ENCODE measurements at regions not wholly inside any gene's neighbourhood (a gene's known extent, or its start where the extent isn't known, plus 50 kb on each side); places are given as distances from the start of the nearest gene placed in this dataset.
A peak's percentile ranks its signal among the peaks of the same experiment; 100 is the strongest.

- H4K20me1 ChIP-seq (ENCODE audit: insufficient read depth, low read length) = no peaks in the 10 kb centered on the region
- H3K9me3 ChIP-seq (ENCODE audit: insufficient read depth, low read length, severe bottlenecking) = no peaks in the 10 kb centered on the region
- H3K79me2 ChIP-seq (ENCODE audit: insufficient read depth, low read length) = no peaks in the 10 kb centered on the region
- H2AFZ ChIP-seq (ENCODE audit: low read depth, low read length) = no peak overlapping the region
- no peak overlapping the region for H3K9ac ChIP-seq (ENCODE audit: low read depth, low read length)
- H3K4me1 ChIP-seq (ENCODE audit: insufficient read depth, low read length) = no peaks in the 10 kb centered on the region
- no peak for ATAC-seq (ENCODE audit: insufficient read depth, low read depth)
- no peak overlapping the region for H3K4me2 ChIP-seq (ENCODE audit: insufficient read depth, low read length)
- no peaks in the 10 kb centered on the region for H3K36me3 ChIP-seq (ENCODE audit: insufficient read depth, low read length)
- no peaks in the 10 kb centered on the region for H3K27me3 ChIP-seq (ENCODE audit: insufficient read depth, low read length, poor library complexity)
- no peak for TF ChIP-seq CTCF (IDR thresholded peaks at IDR 0.05; ENCODE audit: borderline replicate concordance, extremely low read depth, low read length, poor library complexity, severe bottlenecking)
- TF ChIP-seq EZH2 (IDR thresholded peaks at IDR 0.05; ENCODE audit: borderline replicate concordance, low read depth, low read length, severe bottlenecking) = no peak
- H3K27ac ChIP-seq (ENCODE audit: low read length) = no peak overlapping the region
- no peak for DNase-seq
- no peak overlapping the region for H3K4me3 ChIP-seq (ENCODE audit: low read depth in 1 of 2, low read length in 2 of 2)
Observed at GRCh38 chrX:45323387-45323786, 122.7 kb upstream of the DIPK2B start.

GRCh38 chrX:45322820-45323219, 122.1 kb upstream of the DIPK2B start:
- no peak for DNase-seq
- H3K9ac ChIP-seq (ENCODE audit: low read depth, low read length) = no peak overlapping the region

GRCh38 chrX:45322382-45322781, 121.7 kb upstream of the DIPK2B start:
- ATAC-seq (ENCODE audit: insufficient read depth, low read depth) = no peak
- H3K9ac ChIP-seq (ENCODE audit: low read depth, low read length) = no peak overlapping the region
- peak; percentile 7 for DNase-seq
- no peaks in the 10 kb centered on the region for H3K79me2 ChIP-seq (ENCODE audit: insufficient read depth, low read length)
- H3K27me3 ChIP-seq (ENCODE audit: insufficient read depth, low read length, poor library complexity) = no peaks in the 10 kb centered on the region
- H3K4me1 ChIP-seq (ENCODE audit: insufficient read depth, low read length) = no peaks in the 10 kb centered on the region
- no peak overlapping the region for H3K27ac ChIP-seq (ENCODE audit: low read length)
- H4K20me1 ChIP-seq (ENCODE audit: insufficient read depth, low read length) = no peaks in the 10 kb centered on the region
- no peaks in the 10 kb centered on the region for H3K36me3 ChIP-seq (ENCODE audit: insufficient read depth, low read length)
- no peak overlapping the region for H2AFZ ChIP-seq (ENCODE audit: low read depth, low read length)
- H3K4me2 ChIP-seq (ENCODE audit: insufficient read depth, low read length) = no peak overlapping the region
- H3K4me3 ChIP-seq (ENCODE audit: low read depth in 1 of 2, low read length in 2 of 2) = no peak overlapping the region
- no peaks in the 10 kb centered on the region for H3K9me3 ChIP-seq (ENCODE audit: insufficient read depth, low read length, severe bottlenecking)
- TF ChIP-seq EZH2 (IDR thresholded peaks at IDR 0.05; ENCODE audit: borderline replicate concordance, low read depth, low read length, severe bottlenecking) (no peak), CTCF (IDR thresholded peaks at IDR 0.05; ENCODE audit: borderline replicate concordance, extremely low read depth, low read length, poor library complexity, severe bottlenecking) (peak; percentile 47)

More at GRCh38 chrX:45322820-45323219, 122.1 kb upstream of the DIPK2B start:
- no peaks in the 10 kb centered on the region for H4K20me1 ChIP-seq (ENCODE audit: insufficient read depth, low read length)
- H3K36me3 ChIP-seq (ENCODE audit: insufficient read depth, low read length) = no peaks in the 10 kb centered on the region
- H3K4me1 ChIP-seq (ENCODE audit: insufficient read depth, low read length) = no peaks in the 10 kb centered on the region
- H3K79me2 ChIP-seq (ENCODE audit: insufficient read depth, low read length) = no peaks in the 10 kb centered on the region
- H3K4me3 ChIP-seq (ENCODE audit: low read depth in 1 of 2, low read length in 2 of 2) = no peak overlapping the region
- no peak overlapping the region for H3K4me2 ChIP-seq (ENCODE audit: insufficient read depth, low read length)
- ATAC-seq (ENCODE audit: insufficient read depth, low read depth) = no peak
- no peaks in the 10 kb centered on the region for H3K27me3 ChIP-seq (ENCODE audit: insufficient read depth, low read length, poor library complexity)
- no peaks in the 10 kb centered on the region for H3K9me3 ChIP-seq (ENCODE audit: insufficient read depth, low read length, severe bottlenecking)
- no peak overlapping the region for H3K27ac ChIP-seq (ENCODE audit: low read length)
- TF ChIP-seq CTCF (IDR thresholded peaks at IDR 0.05; ENCODE audit: borderline replicate concordance, extremely low read depth, low read length, poor library complexity, severe bottlenecking) (no peak), EZH2 (IDR thresholded peaks at IDR 0.05; ENCODE audit: borderline replicate concordance, low read depth, low read length, severe bottlenecking) (no peak)
- no peak overlapping the region for H2AFZ ChIP-seq (ENCODE audit: low read depth, low read length)

- no peak overlapping the region for H3K27ac ChIP-seq (ENCODE audit: low read length)
- TF ChIP-seq EZH2 (IDR thresholded peaks at IDR 0.05; ENCODE audit: borderline replicate concordance, low read depth, low read length, severe bottlenecking) = no peak
- TF ChIP-seq CTCF (IDR thresholded peaks at IDR 0.05; ENCODE audit: borderline replicate concordance, extremely low read depth, low read length, poor library complexity, severe bottlenecking) = no peak
- no peak overlapping the region for H3K4me3 ChIP-seq (ENCODE audit: low read depth in 1 of 2, low read length in 2 of 2)
- H3K79me2 ChIP-seq (ENCODE audit: insufficient read depth, low read length) = no peaks in the 10 kb centered on the region
- DNase-seq = no peak
- no peak for ATAC-seq (ENCODE audit: insufficient read depth, low read depth)
- H3K36me3 ChIP-seq (ENCODE audit: insufficient read depth, low read length) = no peaks in the 10 kb centered on the region
- H4K20me1 ChIP-seq (ENCODE audit: insufficient read depth, low read length) = no peaks in the 10 kb centered on the region
- no peak overlapping the region for H2AFZ ChIP-seq (ENCODE audit: low read depth, low read length)
- no peaks in the 10 kb centered on the region for H3K4me1 ChIP-seq (ENCODE audit: insufficient read depth, low read length)
- H3K4me2 ChIP-seq (ENCODE audit: insufficient read depth, low read length) = no peak overlapping the region
- H3K9me3 ChIP-seq (ENCODE audit: insufficient read depth, low read length, severe bottlenecking) = no peaks in the 10 kb centered on the region
- H3K9ac ChIP-seq (ENCODE audit: low read depth, low read length) = no peak overlapping the region
- no peaks in the 10 kb centered on the region for H3K27me3 ChIP-seq (ENCODE audit: insufficient read depth, low read length, poor library complexity)
Observed at GRCh38 chrX:45320191-45320590, 119.5 kb upstream of the DIPK2B start.
